ENCODE measurements at regions not wholly inside any gene's neighbourhood (a gene's known extent, or its start where the extent isn't known, plus 50 kb on each side); places are given as distances from the start of the nearest gene placed in this dataset.

DNA sequence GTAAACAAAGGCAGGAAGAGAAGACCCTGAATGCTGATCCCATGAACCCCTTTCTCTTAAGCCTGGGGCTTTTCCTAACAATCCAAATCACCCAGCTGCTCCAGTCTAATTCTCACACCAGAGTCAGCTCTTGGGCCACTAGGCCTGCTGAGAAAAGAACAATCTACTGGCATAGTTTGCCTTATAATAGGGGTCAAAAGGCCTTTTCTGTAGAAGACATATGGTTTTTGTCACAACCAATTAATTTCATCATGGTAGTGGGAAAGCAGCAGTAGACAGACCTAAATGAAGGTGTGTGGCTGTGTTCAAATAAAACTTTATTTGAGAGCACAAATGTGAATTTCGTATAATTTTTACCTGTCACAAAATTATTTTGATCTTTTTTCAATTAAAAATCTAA, 994.7 kb upstream of the EPHA7 start:
- no peak overlapping the region for H3K27ac ChIP-seq
- TF ChIP-seq, protein P1, sequence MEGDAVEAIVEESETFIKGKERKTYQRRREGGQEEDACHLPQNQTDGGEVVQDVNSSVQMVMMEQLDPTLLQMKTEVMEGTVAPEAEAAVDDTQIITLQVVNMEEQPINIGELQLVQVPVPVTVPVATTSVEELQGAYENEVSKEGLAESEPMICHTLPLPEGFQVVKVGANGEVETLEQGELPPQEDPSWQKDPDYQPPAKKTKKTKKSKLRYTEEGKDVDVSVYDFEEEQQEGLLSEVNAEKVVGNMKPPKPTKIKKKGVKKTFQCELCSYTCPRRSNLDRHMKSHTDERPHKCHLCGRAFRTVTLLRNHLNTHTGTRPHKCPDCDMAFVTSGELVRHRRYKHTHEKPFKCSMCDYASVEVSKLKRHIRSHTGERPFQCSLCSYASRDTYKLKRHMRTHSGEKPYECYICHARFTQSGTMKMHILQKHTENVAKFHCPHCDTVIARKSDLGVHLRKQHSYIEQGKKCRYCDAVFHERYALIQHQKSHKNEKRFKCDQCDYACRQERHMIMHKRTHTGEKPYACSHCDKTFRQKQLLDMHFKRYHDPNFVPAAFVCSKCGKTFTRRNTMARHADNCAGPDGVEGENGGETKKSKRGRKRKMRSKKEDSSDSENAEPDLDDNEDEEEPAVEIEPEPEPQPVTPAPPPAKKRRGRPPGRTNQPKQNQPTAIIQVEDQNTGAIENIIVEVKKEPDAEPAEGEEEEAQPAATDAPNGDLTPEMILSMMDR (IDR thresholded peaks at IDR 0.05; ENCODE audit: low read depth, low read length, missing control alignments): no peak
- no peaks in the 10 kb centered on the region for H3K36me3 ChIP-seq (replicated peaks)
- DNase-seq: no peak
- H3K4me3 ChIP-seq (ENCODE audit: low read depth, low read length): no peak overlapping the region
- in situ Hi-C loops (cut with HindIII; ENCODE audit: low pct_ligation_motif_present, low sequenced_read_pairs): no loop called here
- no peaks in the 10 kb centered on the region for H3K27me3 ChIP-seq (replicated peaks)

DNA sequence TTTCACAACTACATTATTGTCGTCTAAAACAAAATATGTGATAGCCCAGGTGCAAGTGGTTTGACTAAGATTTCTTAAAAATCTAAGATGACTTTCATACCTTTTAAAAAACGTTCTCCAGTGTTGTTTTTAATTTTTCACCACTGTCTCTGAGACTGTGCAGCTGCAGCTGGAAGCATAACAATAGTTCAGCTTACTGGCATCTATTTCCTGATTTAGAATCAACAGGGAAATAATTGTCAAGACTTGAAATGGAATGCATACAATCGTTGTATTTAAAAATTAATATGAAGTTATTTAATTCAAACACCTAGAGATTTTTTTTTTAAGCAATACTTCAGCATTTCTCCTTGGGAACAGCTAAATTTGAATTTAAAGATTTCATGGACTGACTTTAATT, 982.0 kb upstream of the EPHA7 start:
- Histone ChIP-seq H3K27me3 (replicated peaks) (no peaks in the 10 kb centered on the region), H3K4me3 (ENCODE audit: low read depth, low read length) (no peak overlapping the region), H3K36me3 (replicated peaks) (no peaks in the 10 kb centered on the region), H3K27ac (no peak overlapping the region)
- in situ Hi-C loops (cut with HindIII; ENCODE audit: low pct_ligation_motif_present, low sequenced_read_pairs): no loop called here
- DNase-seq: no peak
- TF ChIP-seq, protein P1 (IDR thresholded peaks at IDR 0.05; ENCODE audit: low read depth, low read length, missing control alignments): no peak

DNA sequence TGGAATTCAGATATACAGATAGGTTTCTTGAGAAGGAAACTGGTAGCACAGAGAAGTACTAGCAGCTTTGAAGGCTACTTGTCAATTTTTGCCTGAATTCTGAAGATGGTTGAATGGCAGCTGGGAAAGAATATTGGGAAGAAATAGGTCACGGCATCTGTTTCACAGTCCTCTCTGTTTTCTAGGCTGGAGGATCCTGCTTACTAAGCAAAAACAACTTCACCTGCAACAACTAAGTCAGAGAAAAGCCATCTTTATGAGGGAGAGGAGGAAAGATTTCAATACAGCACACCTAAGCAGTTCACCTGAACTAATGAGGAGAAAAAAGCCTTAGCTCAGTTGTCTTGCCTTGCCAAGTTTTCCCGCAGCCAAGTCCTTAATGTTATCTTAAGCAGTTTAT, 975.5 kb upstream of the EPHA7 start:
- in situ Hi-C loops (cut with HindIII; ENCODE audit: low pct_ligation_motif_present, low sequenced_read_pairs): no loop called here
- H3K27ac ChIP-seq: no peak overlapping the region
- TF ChIP-seq, protein P1 (IDR thresholded peaks at IDR 0.05; ENCODE audit: low read depth, low read length, missing control alignments): no peak
- DNase-seq: no peak
- no peak overlapping the region for H3K4me3 ChIP-seq (ENCODE audit: low read depth, low read length)
- H3K36me3 ChIP-seq (replicated peaks): no peaks in the 10 kb centered on the region
- H3K27me3 ChIP-seq (replicated peaks): no peaks in the 10 kb centered on the region

DNA sequence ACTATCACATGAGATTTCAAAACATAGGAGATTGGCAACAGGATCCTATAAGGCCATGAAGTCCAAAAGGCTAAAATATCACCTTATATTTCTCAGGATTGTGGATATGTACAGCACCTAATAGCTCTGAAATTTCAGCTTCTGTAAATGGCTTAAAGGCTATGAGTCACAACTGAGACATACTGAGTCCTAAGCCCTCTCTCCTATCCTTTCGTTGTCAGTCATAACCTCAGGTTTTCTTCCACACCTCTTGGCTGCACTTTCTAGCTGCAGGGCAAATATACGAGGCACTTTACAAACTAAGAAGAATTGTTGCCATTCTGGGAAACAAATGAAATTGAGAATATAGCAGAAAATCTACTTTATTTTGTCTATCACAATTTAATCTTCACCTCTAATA, 969.9 kb upstream of the EPHA7 start:
- H3K27me3 ChIP-seq (replicated peaks): no peaks in the 10 kb centered on the region

DNA sequence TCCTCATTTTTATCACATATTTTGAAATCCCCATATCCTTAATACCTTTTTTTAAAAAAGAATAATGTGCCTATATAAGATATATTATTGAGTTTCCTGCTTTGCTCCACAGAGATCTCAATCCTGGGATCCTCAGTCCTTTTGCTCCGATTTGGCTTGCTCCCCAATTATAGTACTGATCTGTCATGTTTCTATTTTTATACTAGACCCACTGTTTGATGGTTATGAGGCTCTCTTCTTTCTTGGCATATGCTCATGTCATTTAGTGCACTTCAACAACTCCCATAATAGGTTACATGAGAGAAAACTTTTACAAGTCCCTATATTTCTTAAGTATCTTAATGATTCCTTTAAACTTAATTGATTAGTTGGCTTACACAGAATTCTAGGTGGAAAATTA, 958.5 kb upstream of the EPHA7 start:
- Histone ChIP-seq H3K4me3 (ENCODE audit: low read depth, low read length) (no peak overlapping the region), H3K36me3 (replicated peaks) (no peaks in the 10 kb centered on the region), H3K27ac (no peak overlapping the region), H3K27me3 (replicated peaks) (no peaks in the 10 kb centered on the region)
- in situ Hi-C loops (cut with HindIII; ENCODE audit: low pct_ligation_motif_present, low sequenced_read_pairs): no loop called here
- TF ChIP-seq, protein P1 (IDR thresholded peaks at IDR 0.05; ENCODE audit: low read depth, low read length, missing control alignments): no peak
- DNase-seq: no peak

More for the DNA sequence above, 969.9 kb upstream of the EPHA7 start:
- Histone ChIP-seq H3K36me3 (replicated peaks) (no peaks in the 10 kb centered on the region), H3K27ac (no peak overlapping the region), H3K4me3 (ENCODE audit: low read depth, low read length) (no peak overlapping the region)
- in situ Hi-C loops (cut with HindIII; ENCODE audit: low pct_ligation_motif_present, low sequenced_read_pairs): no loop called here
- no peak for DNase-seq
- TF ChIP-seq, protein P1 (IDR thresholded peaks at IDR 0.05; ENCODE audit: low read depth, low read length, missing control alignments): no peak

DNA sequence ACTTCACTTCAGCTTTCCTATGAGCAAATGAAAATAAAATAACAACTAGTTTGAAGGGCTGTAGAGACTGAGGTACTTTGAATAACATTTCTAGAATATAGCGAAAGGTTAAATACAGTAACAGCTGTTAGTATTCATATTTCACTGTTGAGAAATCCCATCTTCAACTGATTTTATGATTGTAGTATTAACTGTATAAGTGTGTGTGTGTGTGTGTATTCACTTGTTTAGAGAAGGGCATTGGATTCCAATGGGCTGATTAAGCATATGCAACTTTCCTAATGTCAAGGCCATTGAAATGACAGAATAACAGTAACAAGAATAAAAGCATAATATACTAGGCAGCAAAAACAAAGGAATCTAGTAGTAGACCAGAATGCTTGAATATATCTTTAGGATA, 957.5 kb upstream of the EPHA7 start:
- no peak overlapping the region for H3K27ac ChIP-seq
- no peaks in the 10 kb centered on the region for H3K36me3 ChIP-seq (replicated peaks)
- H3K27me3 ChIP-seq (replicated peaks): no peaks in the 10 kb centered on the region
- no peak for DNase-seq
- no peak overlapping the region for H3K4me3 ChIP-seq (ENCODE audit: low read depth, low read length)
- TF ChIP-seq, protein P1 (IDR thresholded peaks at IDR 0.05; ENCODE audit: low read depth, low read length, missing control alignments): no peak
- in situ Hi-C loops (cut with HindIII; ENCODE audit: low pct_ligation_motif_present, low sequenced_read_pairs): no loop called here

Data from brain microvascular endothelial cell (primary cell).